HEK293 (cell line): ENCODE measurements at regions not wholly inside any gene's neighbourhood (a gene's known extent, or its start where the extent isn't known, plus 50 kb on each side); places are given as distances from the start of the nearest gene placed in this dataset.

Experiments used
- ZNF10 ChIP-seq: fragments of 450-650 bp; formaldehyde crosslinking; IDR thresholded peaks from 2 replicates; pipeline ENCODE4 v1.5.1; 2017; ENCODE audit warnings: missing biosample characterization, missing genetic modification characterization
- ZNF140 ChIP-seq: fragments of 450-650 bp; formaldehyde crosslinking; IDR thresholded peaks from 2 replicates; pipeline ENCODE4 v1.5.1; 2016; ENCODE audit warnings: missing biosample characterization, missing genetic modification characterization
- ZNF214 ChIP-seq: fragments of 450-650 bp; formaldehyde crosslinking; IDR thresholded peaks from 2 replicates; pipeline ENCODE4 v1.5.1; 2017; ENCODE audit warnings: missing biosample characterization, mild to moderate bottlenecking, missing genetic modification characterization, borderline replicate concordance
- ZNF311 ChIP-seq: fragments of 450-650 bp; formaldehyde crosslinking; IDR thresholded peaks from 2 replicates; pipeline ENCODE4 v1.5.1; 2017; ENCODE audit warnings: missing biosample characterization, missing genetic modification characterization, borderline replicate concordance
- ZNF521 ChIP-seq: fragments of 450-650 bp; formaldehyde crosslinking; IDR thresholded peaks from 2 replicates; pipeline ENCODE4 v1.5.1; 2017; ENCODE audit warnings: missing biosample characterization, mild to moderate bottlenecking, missing genetic modification characterization
- ZNF792 ChIP-seq: fragments of 450-650 bp; formaldehyde crosslinking; IDR thresholded peaks from 2 replicates; pipeline ENCODE4 v1.5.1; 2016; ENCODE audit warnings: missing biosample characterization, missing genetic modification characterization
- ZSCAN16 ChIP-seq: fragments of 450-650 bp; formaldehyde crosslinking; IDR thresholded peaks from 2 replicates; pipeline ENCODE4 v1.5.1; 2016; ENCODE audit warnings: missing biosample characterization, missing genetic modification characterization
- TF ChIP-seq, protein P1 (sequence below): fragments of 450-650 bp; formaldehyde crosslinking; IDR thresholded peaks from 2 replicates; pipeline ENCODE4 v1.5.1; 2016; ENCODE audit warnings: missing biosample characterization, missing genetic modification characterization
- TF ChIP-seq, protein P2 (sequence below): IDR thresholded peaks from 2 replicates; pipeline ENCODE4 v1.6.1; 2011; ENCODE audit warnings: mild to moderate bottlenecking, low read depth, low read length, borderline replicate concordance
- TF ChIP-seq, protein P3 (sequence below): fragments of 450-650 bp; formaldehyde crosslinking; IDR thresholded peaks from 2 replicates; pipeline ENCODE4 v1.5.0; 2017; ENCODE audit warnings: missing biosample characterization, missing genetic modification characterization, borderline replicate concordance
- TF ChIP-seq, protein P4 (sequence below): fragments of 450-650 bp; formaldehyde crosslinking; IDR thresholded peaks from 2 replicates; pipeline ENCODE4 v1.5.1; 2016; ENCODE audit warnings: missing biosample characterization, missing genetic modification characterization

DNA sequence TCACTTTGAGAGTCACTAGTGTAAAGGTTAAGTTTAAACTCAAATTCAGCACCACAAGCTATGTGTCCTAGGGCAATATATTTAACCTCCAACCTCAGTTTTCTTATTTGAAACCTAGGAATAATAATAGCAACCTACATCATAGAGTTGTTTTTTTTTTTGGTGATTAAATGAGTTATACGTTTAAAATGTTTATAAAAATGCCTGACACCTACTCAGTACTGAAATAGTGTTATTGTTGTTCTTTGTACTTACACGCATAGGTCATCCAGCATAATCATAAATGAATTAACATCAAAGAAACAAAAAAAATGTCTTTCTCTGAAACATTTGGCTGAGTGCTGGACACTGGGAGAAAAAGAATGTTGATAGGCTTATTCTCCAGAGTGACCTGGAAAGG is 266.8 kb upstream of the PRMT6 start:
- TF ChIP-seq, protein P1, sequence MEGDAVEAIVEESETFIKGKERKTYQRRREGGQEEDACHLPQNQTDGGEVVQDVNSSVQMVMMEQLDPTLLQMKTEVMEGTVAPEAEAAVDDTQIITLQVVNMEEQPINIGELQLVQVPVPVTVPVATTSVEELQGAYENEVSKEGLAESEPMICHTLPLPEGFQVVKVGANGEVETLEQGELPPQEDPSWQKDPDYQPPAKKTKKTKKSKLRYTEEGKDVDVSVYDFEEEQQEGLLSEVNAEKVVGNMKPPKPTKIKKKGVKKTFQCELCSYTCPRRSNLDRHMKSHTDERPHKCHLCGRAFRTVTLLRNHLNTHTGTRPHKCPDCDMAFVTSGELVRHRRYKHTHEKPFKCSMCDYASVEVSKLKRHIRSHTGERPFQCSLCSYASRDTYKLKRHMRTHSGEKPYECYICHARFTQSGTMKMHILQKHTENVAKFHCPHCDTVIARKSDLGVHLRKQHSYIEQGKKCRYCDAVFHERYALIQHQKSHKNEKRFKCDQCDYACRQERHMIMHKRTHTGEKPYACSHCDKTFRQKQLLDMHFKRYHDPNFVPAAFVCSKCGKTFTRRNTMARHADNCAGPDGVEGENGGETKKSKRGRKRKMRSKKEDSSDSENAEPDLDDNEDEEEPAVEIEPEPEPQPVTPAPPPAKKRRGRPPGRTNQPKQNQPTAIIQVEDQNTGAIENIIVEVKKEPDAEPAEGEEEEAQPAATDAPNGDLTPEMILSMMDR (tag by site-specific recombination), result no peak
- no peak for TF ChIP-seq ZSCAN16 (tag by site-specific recombination)
- no peak for TF ChIP-seq ZNF792 (tag by site-specific recombination)
- no peak for TF ChIP-seq ZNF140 (tag by site-specific recombination)
- no peak for TF ChIP-seq ZNF521 (tag by site-specific recombination)
- TF ChIP-seq ZNF214 (tag by site-specific recombination), result no peak
- TF ChIP-seq ZNF311 (tag by site-specific recombination), result no peak
- TF ChIP-seq, protein P2, sequence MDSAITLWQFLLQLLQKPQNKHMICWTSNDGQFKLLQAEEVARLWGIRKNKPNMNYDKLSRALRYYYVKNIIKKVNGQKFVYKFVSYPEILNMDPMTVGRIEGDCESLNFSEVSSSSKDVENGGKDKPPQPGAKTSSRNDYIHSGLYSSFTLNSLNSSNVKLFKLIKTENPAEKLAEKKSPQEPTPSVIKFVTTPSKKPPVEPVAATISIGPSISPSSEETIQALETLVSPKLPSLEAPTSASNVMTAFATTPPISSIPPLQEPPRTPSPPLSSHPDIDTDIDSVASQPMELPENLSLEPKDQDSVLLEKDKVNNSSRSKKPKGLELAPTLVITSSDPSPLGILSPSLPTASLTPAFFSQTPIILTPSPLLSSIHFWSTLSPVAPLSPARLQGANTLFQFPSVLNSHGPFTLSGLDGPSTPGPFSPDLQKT, result no peak
- TF ChIP-seq ZNF10 (tag by site-specific recombination), result no peak
- TF ChIP-seq, protein P3, sequence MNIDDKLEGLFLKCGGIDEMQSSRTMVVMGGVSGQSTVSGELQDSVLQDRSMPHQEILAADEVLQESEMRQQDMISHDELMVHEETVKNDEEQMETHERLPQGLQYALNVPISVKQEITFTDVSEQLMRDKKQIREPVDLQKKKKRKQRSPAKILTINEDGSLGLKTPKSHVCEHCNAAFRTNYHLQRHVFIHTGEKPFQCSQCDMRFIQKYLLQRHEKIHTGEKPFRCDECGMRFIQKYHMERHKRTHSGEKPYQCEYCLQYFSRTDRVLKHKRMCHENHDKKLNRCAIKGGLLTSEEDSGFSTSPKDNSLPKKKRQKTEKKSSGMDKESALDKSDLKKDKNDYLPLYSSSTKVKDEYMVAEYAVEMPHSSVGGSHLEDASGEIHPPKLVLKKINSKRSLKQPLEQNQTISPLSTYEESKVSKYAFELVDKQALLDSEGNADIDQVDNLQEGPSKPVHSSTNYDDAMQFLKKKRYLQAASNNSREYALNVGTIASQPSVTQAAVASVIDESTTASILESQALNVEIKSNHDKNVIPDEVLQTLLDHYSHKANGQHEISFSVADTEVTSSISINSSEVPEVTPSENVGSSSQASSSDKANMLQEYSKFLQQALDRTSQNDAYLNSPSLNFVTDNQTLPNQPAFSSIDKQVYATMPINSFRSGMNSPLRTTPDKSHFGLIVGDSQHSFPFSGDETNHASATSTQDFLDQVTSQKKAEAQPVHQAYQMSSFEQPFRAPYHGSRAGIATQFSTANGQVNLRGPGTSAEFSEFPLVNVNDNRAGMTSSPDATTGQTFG, result no peak
- TF ChIP-seq, protein P4, sequence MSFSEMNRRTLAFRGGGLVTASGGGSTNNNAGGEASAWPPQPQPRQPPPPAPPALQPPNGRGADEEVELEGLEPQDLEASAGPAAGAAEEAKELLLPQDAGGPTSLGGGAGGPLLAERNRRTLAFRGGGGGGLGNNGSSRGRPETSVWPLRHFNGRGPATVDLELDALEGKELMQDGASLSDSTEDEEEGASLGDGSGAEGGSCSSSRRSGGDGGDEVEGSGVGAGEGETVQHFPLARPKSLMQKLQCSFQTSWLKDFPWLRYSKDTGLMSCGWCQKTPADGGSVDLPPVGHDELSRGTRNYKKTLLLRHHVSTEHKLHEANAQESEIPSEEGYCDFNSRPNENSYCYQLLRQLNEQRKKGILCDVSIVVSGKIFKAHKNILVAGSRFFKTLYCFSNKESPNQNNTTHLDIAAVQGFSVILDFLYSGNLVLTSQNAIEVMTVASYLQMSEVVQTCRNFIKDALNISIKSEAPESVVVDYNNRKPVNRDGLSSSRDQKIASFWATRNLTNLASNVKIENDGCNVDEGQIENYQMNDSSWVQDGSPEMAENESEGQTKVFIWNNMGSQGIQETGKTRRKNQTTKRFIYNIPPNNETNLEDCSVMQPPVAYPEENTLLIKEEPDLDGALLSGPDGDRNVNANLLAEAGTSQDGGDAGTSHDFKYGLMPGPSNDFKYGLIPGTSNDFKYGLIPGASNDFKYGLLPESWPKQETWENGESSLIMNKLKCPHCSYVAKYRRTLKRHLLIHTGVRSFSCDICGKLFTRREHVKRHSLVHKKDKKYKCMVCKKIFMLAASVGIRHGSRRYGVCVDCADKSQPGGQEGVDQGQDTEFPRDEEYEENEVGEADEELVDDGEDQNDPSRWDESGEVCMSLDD, result no peak
